ENCODE measurements at regions not wholly inside any gene's neighbourhood (a gene's known extent, or its start where the extent isn't known, plus 50 kb on each side); places are given as distances from the start of the nearest gene placed in this dataset.

DNA sequence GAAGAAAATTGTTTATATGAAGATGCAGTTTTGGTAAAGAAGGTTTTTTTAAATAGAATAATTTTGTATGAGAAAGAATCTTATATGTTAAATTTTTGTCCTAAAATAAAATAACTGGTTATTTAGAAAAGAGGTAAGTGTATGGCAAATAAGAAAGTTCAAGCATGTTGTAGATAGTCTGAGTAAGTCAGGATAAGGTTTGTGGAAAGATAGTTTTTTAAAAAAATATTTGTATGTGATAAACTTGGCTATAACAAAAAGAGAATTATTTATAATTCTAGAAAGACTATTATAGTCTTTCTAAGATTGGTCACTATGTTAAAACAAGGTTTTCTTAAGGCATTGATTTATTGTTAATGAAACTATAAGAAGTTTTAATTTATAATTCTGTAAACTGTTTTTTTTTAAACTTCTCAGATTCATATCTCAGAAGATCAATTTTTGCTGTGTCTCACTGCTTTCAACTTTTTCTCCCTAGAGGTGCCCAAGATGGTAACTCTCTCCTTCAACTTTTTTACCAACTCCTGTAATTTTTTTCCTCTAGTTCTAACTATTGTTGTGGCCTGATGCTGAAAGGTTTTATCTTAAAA lies 698.6 kb downstream of the CCSER2 start:
- TF ChIP-seq ZFX (IDR thresholded peaks at IDR 0.05; ENCODE audit: borderline replicate concordance) (no peak), CTCF (IDR thresholded peaks at IDR 0.05) (no peak)
- H3K27ac ChIP-seq = no peak overlapping the region

DNA sequence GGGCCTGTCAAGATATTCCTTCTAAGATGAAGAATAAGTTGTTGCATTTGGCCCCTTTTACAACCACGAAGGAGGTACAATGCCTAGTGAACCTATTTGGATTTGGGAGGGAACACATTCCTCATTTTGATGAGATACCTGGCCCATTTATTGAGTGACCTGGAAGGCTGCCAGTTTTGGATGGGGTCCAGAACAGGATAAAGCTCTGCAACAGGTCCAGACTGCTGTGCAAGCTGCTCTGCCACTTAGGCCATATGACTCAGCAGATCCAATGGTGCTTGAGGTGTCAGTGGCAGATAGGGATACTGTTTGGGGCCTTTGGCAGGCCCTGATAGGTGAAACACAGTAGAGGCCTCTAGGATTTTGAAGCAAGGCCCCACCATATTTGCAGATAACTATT lies 704.6 kb downstream of the CCSER2 start:
- TF ChIP-seq CTCF (IDR thresholded peaks at IDR 0.05) = no peak
- TF ChIP-seq ZFX (IDR thresholded peaks at IDR 0.05; ENCODE audit: borderline replicate concordance) = no peak

DNA sequence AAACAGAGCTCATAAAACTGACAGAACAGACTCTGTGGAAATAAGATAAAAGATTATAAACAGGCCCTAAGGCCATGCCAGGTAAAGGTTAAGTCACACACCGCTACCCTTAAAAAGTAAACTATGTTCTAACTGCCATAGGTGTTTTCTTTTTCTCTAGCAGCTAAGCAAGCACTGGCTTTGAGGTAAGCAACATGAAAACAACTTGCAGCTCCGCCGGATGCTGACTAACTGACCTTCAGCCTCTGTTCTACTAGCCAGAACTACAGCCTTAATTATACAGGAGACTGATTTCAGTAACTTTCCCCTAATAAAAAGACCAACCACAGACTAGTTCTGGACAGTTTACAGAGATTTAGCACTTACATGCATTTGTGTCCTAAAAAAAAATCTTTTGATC lies 708.3 kb downstream of the CCSER2 start:
- H3K27ac ChIP-seq = no peak overlapping the region
- no peak for TF ChIP-seq CTCF (IDR thresholded peaks at IDR 0.05)
- TF ChIP-seq ZFX (IDR thresholded peaks at IDR 0.05; ENCODE audit: borderline replicate concordance) = no peak

More for the DNA sequence above, 704.6 kb downstream of the CCSER2 start:
- no peak overlapping the region for H3K27ac ChIP-seq

GRCh38 chr10:85039311-85039710 lies 710.9 kb downstream of the CCSER2 start:
- TF ChIP-seq CTCF (IDR thresholded peaks at IDR 0.05) (no peak), ZFX (IDR thresholded peaks at IDR 0.05; ENCODE audit: borderline replicate concordance) (no peak)
- H3K27ac ChIP-seq = no peak overlapping the region

DNA sequence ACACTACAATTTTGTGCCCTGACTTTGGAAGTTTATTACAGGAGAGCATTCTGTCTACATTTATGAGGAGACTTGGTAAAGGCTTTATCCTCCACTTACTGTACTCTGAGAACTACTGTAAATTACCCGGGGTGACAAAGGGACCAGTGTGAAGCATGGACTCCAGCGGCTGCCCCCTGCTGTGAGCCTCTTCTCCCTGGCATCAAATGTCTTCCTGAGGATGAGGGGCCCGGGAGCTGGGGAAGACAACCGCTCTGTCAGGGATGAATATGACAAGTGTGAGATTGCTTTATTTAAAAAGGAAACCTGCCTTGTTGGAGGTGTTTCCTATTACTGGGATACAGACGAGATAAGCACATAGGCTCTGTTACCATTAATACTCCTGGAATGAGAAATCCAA lies 714.8 kb downstream of the CCSER2 start:
- no peak overlapping the region for H3K27ac ChIP-seq
- TF ChIP-seq CTCF (IDR thresholded peaks at IDR 0.05) = no peak
- TF ChIP-seq ZFX (IDR thresholded peaks at IDR 0.05; ENCODE audit: borderline replicate concordance) = no peak

DNA sequence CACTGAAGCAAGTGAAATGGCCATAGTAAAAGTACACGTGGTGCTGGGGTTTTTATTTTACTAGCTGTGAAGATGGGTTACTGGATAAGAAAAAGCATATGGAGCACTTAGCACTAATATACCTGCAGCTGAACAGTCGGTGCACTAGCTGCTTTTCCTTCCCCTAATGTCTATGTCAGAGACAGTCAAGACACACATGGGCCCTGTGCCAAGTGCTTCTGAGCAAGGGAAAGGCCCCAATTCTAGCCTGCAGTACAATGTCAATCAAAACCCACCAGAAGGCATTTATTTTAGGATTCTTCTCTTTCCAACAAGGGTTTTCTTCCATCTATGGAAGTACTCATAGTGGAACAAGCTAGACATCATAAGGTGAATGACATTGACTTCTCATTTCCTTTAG lies 716.7 kb downstream of the CCSER2 start:
- H3K27ac ChIP-seq = no peak overlapping the region
- TF ChIP-seq ZFX (IDR thresholded peaks at IDR 0.05; ENCODE audit: borderline replicate concordance) (no peak), CTCF (IDR thresholded peaks at IDR 0.05) (no peak)

- no peak for TF ChIP-seq CTCF (IDR thresholded peaks at IDR 0.05)
- TF ChIP-seq ZFX (IDR thresholded peaks at IDR 0.05; ENCODE audit: borderline replicate concordance) = no peak
- H3K27ac ChIP-seq = no peak overlapping the region
Measured at GRCh38 chr10:85047170-85047834, 718.9 kb downstream of the CCSER2 start.

Measured in 22Rv1 (cell line).